ENCODE measurements at regions not wholly inside any gene's neighbourhood (a gene's known extent, or its start where the extent isn't known, plus 50 kb on each side); places are given as distances from the start of the nearest gene placed in this dataset.

DNA sequence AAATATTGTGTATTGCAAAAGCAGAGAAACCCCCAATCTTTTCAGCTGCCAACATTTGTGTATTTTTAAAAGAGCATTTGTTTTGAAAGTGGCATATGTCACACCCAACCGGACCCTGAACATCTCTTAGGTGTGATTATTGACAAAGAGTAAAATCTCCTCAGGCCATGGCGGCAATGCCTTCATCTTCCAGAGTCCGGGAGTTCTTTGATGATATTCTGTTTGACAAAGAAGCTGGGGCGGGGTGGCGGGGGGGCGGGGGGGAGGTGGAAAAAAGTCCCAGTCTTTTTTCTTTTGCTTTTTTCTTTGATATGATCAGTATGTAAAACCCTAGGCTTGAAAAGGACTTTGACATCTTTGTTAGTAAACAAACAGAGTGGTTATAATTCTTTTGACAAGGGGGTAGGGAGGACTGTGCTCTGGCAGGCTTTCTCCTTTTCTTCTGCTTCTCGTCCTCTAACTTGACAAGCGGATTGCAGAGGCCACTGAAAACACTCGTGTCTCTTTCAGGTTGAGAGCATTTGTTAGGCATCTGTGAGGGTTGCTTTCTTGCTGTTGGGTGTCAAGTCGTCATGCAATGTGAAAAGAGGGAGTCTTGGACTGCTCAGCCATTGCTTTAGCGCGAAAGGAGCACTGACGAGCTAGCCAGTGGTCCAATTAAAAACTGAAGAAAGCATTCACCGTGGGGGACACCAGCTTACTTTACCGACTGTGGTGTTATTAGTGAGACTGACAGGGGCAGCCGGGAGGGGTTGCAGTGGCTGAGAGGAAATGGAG lies 243.2 kb downstream of the NSUN3 start:
- H3K23ac ChIP-seq (ENCODE audit: insufficient read length): no peak overlapping the region
- no peaks in the 10 kb centered on the region; a peak in 1 of 8 replicates for H3K36me3 ChIP-seq (ENCODE audit: control insufficient read depth in 2 of 4, insufficient read depth in 4 of 4, low read length in 3 of 4)
- no peak overlapping the region for H3K18ac ChIP-seq (ENCODE audit: extremely low read depth, low read length)
- 0 out of 4 replicates have a peak overlapping the region, but pooled peaks of 1 of the 2 experiments have one; percentile 22 for H3K4me2 ChIP-seq (ENCODE audit: insufficient read depth in 1 of 2, low read depth in 2 of 2, low read length in 2 of 2)
- H3K4me3 ChIP-seq (ENCODE audit: extremely low read depth in 1 of 4, insufficient read depth in 2 of 4, low read depth in 3 of 4, low read length in 4 of 4): no peak overlapping the region
- H3K4me1 ChIP-seq (replicated peaks in 1 of 4; ENCODE audit: control insufficient read depth in 3 of 4, insufficient read depth in 4 of 4, low read length in 3 of 4): peaks cover 0 to 8% (median 4%) of the 10 kb centered on the region in 4 experiments; a peak in 3 of 7 replicates
- no peak overlapping the region for H4K91ac ChIP-seq (replicated peaks; ENCODE audit: insufficient read length, low read length)
- no peaks in the 10 kb centered on the region for H3K23me2 ChIP-seq (ENCODE audit: low read depth, low read length)
- H3K79me1 ChIP-seq (ENCODE audit: low read depth, low read length): no peaks in the 10 kb centered on the region
- DNase-seq (ENCODE audit: low read depth in 1 of 2, low spot score in 2 of 2) (no peak), FAIRE-seq (no peak)
- H2BK15ac ChIP-seq (ENCODE audit: low read length): no peak overlapping the region
- no peak overlapping the region for H2BK12ac ChIP-seq (ENCODE audit: low read depth, low read length)
- H3K27me3 ChIP-seq (replicated peaks in 1 of 4; ENCODE audit: control insufficient read depth in 3 of 4, extremely low read depth in 1 of 4, insufficient read depth in 3 of 4, low read length in 3 of 4): no peaks in the 10 kb centered on the region
- no peak overlapping the region for H3K14ac ChIP-seq (ENCODE audit: insufficient read length)
- no peak overlapping the region for H3K27ac ChIP-seq (ENCODE audit: low read depth, low read length)
- H3K9ac ChIP-seq (replicated peaks in 1 of 4; ENCODE audit: extremely low read depth in 1 of 4, low read depth in 3 of 4, low read length in 3 of 4): peak overlapping the region in 1 of 4 experiments; percentile 24; a peak in 1 of 7 replicates
- H2AFZ ChIP-seq (ENCODE audit: low read length): no peak overlapping the region; the same call in 1 of the 2 replicates
- ChIA-PET CTCF (ENCODE audit: partially characterized antibody) (no interaction called here), POLR2A (ENCODE audit: partially characterized antibody) (no interaction called here)
- no peak overlapping the region for H2BK120ac ChIP-seq (replicated peaks; ENCODE audit: low read depth, low read length)
- H3K4ac ChIP-seq (replicated peaks; ENCODE audit: insufficient read length, low read depth, low read length): no peak overlapping the region
- no peak overlapping the region for H4K5ac ChIP-seq (ENCODE audit: insufficient read length, low read depth, low read length)
- H2AK5ac ChIP-seq (ENCODE audit: low read depth, low read length): no peak overlapping the region
- H4K8ac ChIP-seq (ENCODE audit: extremely low read depth, insufficient read depth, low read length): no peak overlapping the region
- no peak overlapping the region for H2BK5ac ChIP-seq (ENCODE audit: low read depth, low read length)
- H3K9me3 ChIP-seq (ENCODE audit: insufficient read depth in 2 of 2, low read depth in 1 of 2, low read length in 1 of 2): no peaks in the 10 kb centered on the region
- 80% methylated on average over 13 of the region's 16 CpGs; no CpG with 5 or more reads in 1 of the 2 experiments for WGBS, 2 experiments (ENCODE audit: extremely low coverage in 1 of 2, insufficient coverage in 1 of 2, insufficient read length in 1 of 2, insufficient replicate concordance in 2 of 2, low coverage in 1 of 2, low lambda C conversion rate in 2 of 2, missing lambda C conversion rate in 1 of 2)
- TF ChIP-seq CBX5 (IDR thresholded peaks at IDR 0.05; ENCODE audit: low read depth, low read length) (no peak), TBP (IDR thresholded peaks at IDR 0.05; ENCODE audit: low read depth, low read length) (no peak), TAF7 (optimal IDR thresholded peaks at IDR 0.05; ENCODE audit: borderline replicate concordance, low read depth, low read length) (no peak), HDAC6 (IDR thresholded peaks at IDR 0.05; ENCODE audit: low read depth, low read length) (no peak), JUN (IDR thresholded peaks at IDR 0.05; ENCODE audit: low read depth, low read length) (no peak), SAP30 (IDR thresholded peaks at IDR 0.05; ENCODE audit: insufficient read depth, insufficient replicate concordance, low read length) (no peak), TEAD4 (IDR thresholded peaks at IDR 0.05; ENCODE audit: low read depth, low read length) (no peak), KDM5A (IDR thresholded peaks at IDR 0.05; ENCODE audit: low read length) (no peak), NRF1 (IDR thresholded peaks at IDR 0.05; ENCODE audit: low read depth, low read length) (no peak), SUZ12 (IDR thresholded peaks at IDR 0.05; ENCODE audit: low read length) (no peak), FOSL1 (IDR thresholded peaks at IDR 0.05; ENCODE audit: insufficient read depth, low read depth, low read length) (no peak), RBBP5 (IDR thresholded peaks at IDR 0.05; ENCODE audit: borderline replicate concordance, low read depth, low read length) (no peak), CBX8 (IDR thresholded peaks at IDR 0.05; ENCODE audit: borderline replicate concordance, low read depth, low read length) (no peak)
- H4K20me1 ChIP-seq (replicated peaks in 1 of 2; ENCODE audit: control insufficient read depth in 1 of 2, insufficient read depth in 2 of 2, low read length in 2 of 2): no peaks in the 10 kb centered on the region
- H2BK20ac ChIP-seq (ENCODE audit: low read length): no peak overlapping the region
- no peaks in the 10 kb centered on the region for H3K79me2 ChIP-seq (ENCODE audit: control insufficient read depth in 1 of 2, insufficient read depth in 2 of 2, low read length in 2 of 2)
- no peak overlapping the region for H3K56ac ChIP-seq (replicated peaks; ENCODE audit: insufficient read length, low read depth, low read length)

Data from H1 (cell line).